Dermis blood vessel endothelial cell (primary cell): ENCODE measurements at regions not wholly inside any gene's neighbourhood (a gene's known extent, or its start where the extent isn't known, plus 50 kb on each side); places are given as distances from the start of the nearest gene placed in this dataset.

Experiments
- DNase-seq: peaks from one replicate; pipeline ENCODE4 v3.0.0; 2010

- DNase-seq, result no peak
Observed at GRCh38 chr10:121661451-121661851, 63.2 kb upstream of the FGFR2 start.

- no peak for DNase-seq
Observed at GRCh38 chr10:121659236-121659635, 61.0 kb upstream of the FGFR2 start.

GRCh38 chr10:121658611-121659010 is 60.4 kb upstream of the FGFR2 start:
- DNase-seq, result no peak

GRCh38 chr10:121658111-121658510 is 59.9 kb upstream of the FGFR2 start:
- no peak for DNase-seq

GRCh38 chr10:121655254-121656144 is 57.3 kb upstream of the FGFR2 start:
- no peak for DNase-seq

GRCh38 chr10:121654021-121654545 is 55.8 kb upstream of the FGFR2 start:
- no peak for DNase-seq

- no peak for DNase-seq
Observed at GRCh38 chr10:121653608-121654007, 55.4 kb upstream of the FGFR2 start.

GRCh38 chr10:121648493-121648892 is 50.2 kb upstream of the FGFR2 start:
- DNase-seq, result no peak

GRCh38 chr10:121648059-121648458 is 49.8 kb upstream of the FGFR2 start:
- no peak for DNase-seq
